ENCODE measurements at regions not wholly inside any gene's neighbourhood (a gene's known extent, or its start where the extent isn't known, plus 50 kb on each side); places are given as distances from the start of the nearest gene placed in this dataset.

GRCh38 chr19:29267701-29268100, 54.8 kb upstream of the UQCRFS1 start:
- TF ChIP-seq POLR2AphosphoS5 (IDR thresholded peaks at IDR 0.05) (no peak), CTCF (IDR thresholded peaks at IDR 0.05) (no peak), POLR2A (IDR thresholded peaks at IDR 0.05) (no peak), EP300 (IDR thresholded peaks at IDR 0.05) (no peak)
